Suprapubic skin (tissue), 4 donors: ENCODE measurements at regions not wholly inside any gene's neighbourhood (a gene's known extent, or its start where the extent isn't known, plus 50 kb on each side); places are given as distances from the start of the nearest gene placed in this dataset.

Experiments
- CTCF ChIP-seq, 2 donors: fragments of 200-600 bp in 1 of 2; fragments of 450-650 bp in 1 of 2; sonication (generic) in 1 of 2; IDR thresholded peaks; one replicate each; pipeline ENCODE4 v1.5.1; 2016 to 2019; ENCODE audit warnings: antibody characterized with exemption in 2 of 2, mild to moderate bottlenecking in 1 of 2, moderate library complexity in 1 of 2
- EP300 ChIP-seq: sonication (generic); formaldehyde crosslinking; IDR thresholded peaks from one replicate; pipeline ENCODE4 v1.6.1; 2017; ENCODE audit warnings: antibody characterized with exemption
- POLR2A ChIP-seq, 2 donors: fragments of 450-650 bp; IDR thresholded peaks; one replicate each; pipeline ENCODE4 v1.6.1; 2017; ENCODE audit warnings: antibody characterized with exemption in 2 of 2, mild to moderate bottlenecking in 2 of 2, moderate library complexity in 2 of 2
- POLR2AphosphoS5 ChIP-seq, 3 donors: sonication (generic); formaldehyde crosslinking; IDR thresholded peaks; one replicate each; pipeline ENCODE4 v1.6.1; 2017; ENCODE audit warnings: antibody characterized with exemption in 3 of 3

DNA sequence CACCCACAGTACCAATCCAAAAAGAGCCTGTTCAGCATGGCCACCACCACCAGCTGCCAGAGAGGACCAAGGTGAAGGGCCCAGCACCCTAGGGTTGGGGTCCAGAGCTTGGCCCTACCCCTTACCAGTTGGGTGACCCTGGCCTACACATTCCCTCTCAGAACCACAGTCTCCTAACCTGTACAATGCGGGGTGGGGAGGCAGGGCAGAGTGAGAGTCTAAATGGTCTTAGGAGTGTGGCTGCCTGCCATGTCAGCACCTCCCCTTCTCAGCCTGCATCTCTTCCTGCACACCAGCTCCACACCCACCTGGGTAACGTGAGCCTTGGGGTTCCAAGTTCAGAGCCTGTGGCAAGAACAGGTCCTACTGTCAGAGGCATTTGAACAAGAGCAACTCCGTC lies 92.2 kb downstream of the C5orf15 start:
- no peak for TF ChIP-seq POLR2A (IDR thresholded peaks at IDR 0.05)
- TF ChIP-seq EP300: no peak
- TF ChIP-seq POLR2AphosphoS5 (IDR thresholded peaks at IDR 0.05): no peak
- no peak for TF ChIP-seq CTCF (IDR thresholded peaks at IDR 0.05)
